H1 (cell line): ENCODE measurements at regions not wholly inside any gene's neighbourhood (a gene's known extent, or its start where the extent isn't known, plus 50 kb on each side); places are given as distances from the start of the nearest gene placed in this dataset.

Experiments used
- CTCF ChIA-PET: fragments of 300-600 bp; sonication (Branson Sonifier 250); formaldehyde crosslinking; loops from one replicate; lab custom pipeline; 2021; ENCODE audit not compliant: partially characterized antibody; lab: Charles Lee
- POLR2A ChIA-PET: fragments of 300-600 bp; sonication (Branson Sonifier 250); formaldehyde crosslinking; loops from one replicate; lab custom pipeline; 2021; ENCODE audit warnings: inconsistent platforms; ENCODE audit not compliant: partially characterized antibody; lab: Charles Lee
- DNase-seq, 2 experiments: peaks; one replicate each; pipeline versions ENCODE4 v3.0.0 to v3.0.0-alpha.2; 2010 to 2022; ENCODE audit warnings: low spot score in 2 of 2, low read depth in 1 of 2, mixed read lengths in 1 of 2
- FAIRE-seq: peaks from 2 replicates; lab custom pipeline; 2011; peaks lifted over from hg19 to GRCh38; lab: Jason Lieb, UNC
- H2AFZ ChIP-seq: 2 replicates; pipeline ENCODE4 v1.8.1; 2012; ENCODE audit warnings: low read length, inconsistent platforms
- H2AK5ac ChIP-seq: 2 replicates; pipeline ENCODE4 v1.6.1; 2013; ENCODE audit warnings: low read depth, low read length
- H2BK120ac ChIP-seq: replicated peaks from 2 replicates; pipeline ENCODE3; 2013; ENCODE audit warnings: low read depth, low read length, inconsistent platforms
- H2BK12ac ChIP-seq: 2 replicates; pipeline ENCODE4 v1.6.1; 2013; ENCODE audit warnings: low read depth, low read length
- H2BK15ac ChIP-seq: 2 replicates; pipeline ENCODE4 v1.6.1; 2013; ENCODE audit warnings: low read length
- H2BK20ac ChIP-seq: 2 replicates; pipeline ENCODE4 v1.6.1; 2013; ENCODE audit warnings: low read length
- H2BK5ac ChIP-seq: 2 replicates; pipeline ENCODE4 v1.6.1; 2013; ENCODE audit warnings: low read depth, low read length
- H3K14ac ChIP-seq: 2 replicates; pipeline ENCODE4 v1.6.1; 2013; ENCODE audit warnings: inconsistent platforms; ENCODE audit not compliant: insufficient read length
- H3K18ac ChIP-seq: 2 replicates; pipeline ENCODE4 v1.6.1; 2013; ENCODE audit warnings: low read length; ENCODE audit errors: extremely low read depth
- H3K23ac ChIP-seq: 2 replicates; pipeline ENCODE4 v1.6.1; 2013; ENCODE audit warnings: inconsistent platforms; ENCODE audit not compliant: insufficient read length
- H3K23me2 ChIP-seq: 2 replicates; pipeline ENCODE4 v1.6.1; 2013; ENCODE audit warnings: low read depth, low read length
- H3K27ac ChIP-seq: 2 replicates; pipeline ENCODE4 v1.6.1; 2011; ENCODE audit warnings: low read depth, low read length, inconsistent platforms
- H3K27me3 ChIP-seq, 4 experiments: replicated peaks in 1 of 4; 1 replicate in 1 of 4; 2 replicates in 3 of 4; pipeline versions ENCODE4 v1.6.1 to v1.8.1; 2011 to 2013; ENCODE audit warnings: low read length in 3 of 4, mild to moderate bottlenecking in 3 of 4, inconsistent platforms in 2 of 4, mixed read lengths in 2 of 4, moderate library complexity in 1 of 4; ENCODE audit not compliant: control insufficient read depth in 3 of 4, insufficient read depth in 3 of 4; ENCODE audit errors: extremely low read depth in 1 of 4
- H3K36me3 ChIP-seq, 4 experiments: 2 replicates each; pipeline versions ENCODE4 v1.6.1 to v1.8.1; 2011 to 2013; ENCODE audit warnings: mild to moderate bottlenecking in 4 of 4, low read length in 3 of 4, moderate library complexity in 2 of 4, control low read depth in 1 of 4, inconsistent platforms in 1 of 4; ENCODE audit not compliant: insufficient read depth in 4 of 4, control insufficient read depth in 2 of 4
- H3K4ac ChIP-seq: replicated peaks from 2 replicates; pipeline ENCODE3; 2013; ENCODE audit warnings: low read length, low read depth, mixed read lengths, inconsistent platforms; ENCODE audit not compliant: insufficient read length
- H3K4me1 ChIP-seq, 4 experiments: replicated peaks in 1 of 4; 1 replicate in 1 of 4; 2 replicates in 3 of 4; pipeline versions ENCODE4 v1.6.1 to v1.8.1; 2011 to 2013; ENCODE audit warnings: low read length in 3 of 4, inconsistent platforms in 2 of 4, mixed read lengths in 1 of 4; ENCODE audit not compliant: insufficient read depth in 4 of 4, control insufficient read depth in 3 of 4
- H3K4me2 ChIP-seq, 2 experiments: 2 replicates each; pipeline versions ENCODE4 v1.6.1 to v1.8.1; 2011 to 2013; ENCODE audit warnings: low read depth in 2 of 2, low read length in 2 of 2, control low read depth in 1 of 2, inconsistent platforms in 1 of 2, mild to moderate bottlenecking in 1 of 2; ENCODE audit not compliant: insufficient read depth in 1 of 2
- H3K4me3 ChIP-seq, 4 experiments: fragments of 200-600, 300-600 bp in 1 of 4; sonication (generic), shearing (Covaris generic), sonication (Bioruptor Twin) in 1 of 4; 2 replicates each; pipeline versions ENCODE4 v1.5.1 to v1.8.1; 2011 to 2016; ENCODE audit warnings: low read length in 4 of 4, low read depth in 3 of 4, control low read depth in 2 of 4, inconsistent platforms in 2 of 4, mild to moderate bottlenecking in 2 of 4, mixed read lengths in 1 of 4, moderate library complexity in 1 of 4; ENCODE audit not compliant: insufficient read depth in 2 of 4; ENCODE audit errors: extremely low read depth in 1 of 4
- H3K56ac ChIP-seq: replicated peaks from 2 replicates; pipeline ENCODE3; 2013; ENCODE audit warnings: low read depth, mild to moderate bottlenecking, mixed read lengths, low read length, inconsistent platforms; ENCODE audit not compliant: insufficient read length
- H3K79me1 ChIP-seq: 2 replicates; pipeline ENCODE4 v1.6.1; 2013; ENCODE audit warnings: low read depth, low read length, control low read depth
- H3K79me2 ChIP-seq, 2 experiments: 2 replicates each; pipeline versions ENCODE4 v1.6.1 to v1.8.1; 2012 to 2013; ENCODE audit warnings: low read length in 2 of 2, mild to moderate bottlenecking in 2 of 2, inconsistent platforms in 1 of 2; ENCODE audit not compliant: insufficient read depth in 2 of 2, control insufficient read depth in 1 of 2
- H3K9ac ChIP-seq, 4 experiments: replicated peaks in 1 of 4; 1 replicate in 1 of 4; 2 replicates in 3 of 4; pipeline versions ENCODE4 v1.6.1 to v1.8.1; 2011 to 2013; ENCODE audit warnings: low read depth in 3 of 4, low read length in 3 of 4, control low read depth in 2 of 4, mild to moderate bottlenecking in 2 of 4, moderate library complexity in 2 of 4, inconsistent platforms in 1 of 4; ENCODE audit errors: extremely low read depth in 1 of 4
- H3K9me3 ChIP-seq, 2 experiments: 2 replicates each; pipeline versions ENCODE4 v1.6.1 to v1.8.1; 2012 to 2013; ENCODE audit warnings: mild to moderate bottlenecking in 2 of 2, moderate library complexity in 2 of 2, control low read depth in 1 of 2, inconsistent platforms in 1 of 2, low read depth in 1 of 2, low read length in 1 of 2, mixed read lengths in 1 of 2; ENCODE audit not compliant: insufficient read depth in 2 of 2
- H4K20me1 ChIP-seq, 2 experiments: replicated peaks in 1 of 2; 2 replicates each; pipeline versions ENCODE3 to v1.8.1; 2011 to 2013; ENCODE audit warnings: inconsistent platforms in 2 of 2, low read length in 2 of 2, mild to moderate bottlenecking in 1 of 2; ENCODE audit not compliant: insufficient read depth in 2 of 2, control insufficient read depth in 1 of 2
- H4K5ac ChIP-seq: 2 replicates; pipeline ENCODE4 v1.6.1; 2013; ENCODE audit warnings: low read length, low read depth, mixed read lengths, inconsistent platforms; ENCODE audit not compliant: insufficient read length
- H4K8ac ChIP-seq: 2 replicates; pipeline ENCODE4 v1.8.0; 2013; ENCODE audit warnings: mild to moderate bottlenecking, moderate library complexity, low read length, inconsistent platforms; ENCODE audit not compliant: insufficient read depth; ENCODE audit errors: extremely low read depth
- H4K91ac ChIP-seq: replicated peaks from 2 replicates; pipeline ENCODE3; 2013; ENCODE audit warnings: low read length, mixed read lengths, inconsistent platforms; ENCODE audit not compliant: insufficient read length
- CBX5 ChIP-seq: fragments of 300-800, 300-1000 bp; sonication (generic); IDR thresholded peaks from 2 replicates; pipeline ENCODE4 v1.7.1; 2016; ENCODE audit warnings: antibody characterized with exemption, low read length, low read depth
- CBX8 ChIP-seq: fragments of 300-800, 300-1000 bp; sonication (generic); IDR thresholded peaks from 2 replicates; pipeline ENCODE4 v1.7.1; 2016; ENCODE audit warnings: low read depth, low read length, borderline replicate concordance
- CHD1 ChIP-seq: IDR thresholded peaks from 2 replicates; pipeline ENCODE4 v1.6.1; 2012; ENCODE audit warnings: low read depth, low read length, improper control_type of control experiment
- CTBP2 ChIP-seq: IDR thresholded peaks from 2 replicates; pipeline ENCODE4 v1.7.0; 2011; ENCODE audit warnings: borderline replicate concordance, mild to moderate bottlenecking, moderate library complexity, mixed read lengths, low read length; ENCODE audit not compliant: insufficient read depth, insufficient read length
- EZH2 ChIP-seq: fragments of 200-600 bp; sonication (generic); IDR thresholded peaks from 2 replicates; pipeline ENCODE4 v1.7.1; 2012; ENCODE audit warnings: low read depth, mild to moderate bottlenecking, moderate library complexity, low read length, inconsistent platforms; ENCODE audit not compliant: severe bottlenecking
- HDAC6 ChIP-seq: IDR thresholded peaks from one replicate; pipeline ENCODE4 v1.7.1; 2012; ENCODE audit warnings: low read depth, mild to moderate bottlenecking, inconsistent platforms, low read length, moderate library complexity
- KDM1A ChIP-seq: fragments of 200-600, 300-600 bp; sonication (generic); IDR thresholded peaks from 2 replicates; pipeline ENCODE4 v1.7.1; 2016; ENCODE audit warnings: mild to moderate bottlenecking, low read length, borderline replicate concordance
- RNF2 ChIP-seq: fragments of 200-900, 300-1000 bp; sonication (generic); IDR thresholded peaks from 2 replicates; pipeline ENCODE4 v1.7.1; 2016; ENCODE audit warnings: borderline replicate concordance, low read depth, mild to moderate bottlenecking, antibody characterized with exemption, low read length; ENCODE audit not compliant: poor library complexity, severe bottlenecking; ENCODE audit errors: missing control alignments
- SP2 ChIP-seq: IDR thresholded peaks from 2 replicates; pipeline ENCODE4 v1.6.1; 2012; ENCODE audit warnings: mild to moderate bottlenecking, low read length, inconsistent platforms
- SRF ChIP-seq: IDR thresholded peaks from 2 replicates; pipeline ENCODE4 v1.6.1; 2011; ENCODE audit warnings: mild to moderate bottlenecking, low read depth, low read length, moderate library complexity
- TAF7 ChIP-seq: optimal IDR thresholded peaks from 2 replicates; pipeline ENCODE3; 2011; ENCODE audit warnings: low read depth, mild to moderate bottlenecking, inconsistent platforms, low read length, moderate library complexity, borderline replicate concordance
- WGBS, 2 experiments: shearing (Covaris generic) in 1 of 2; methylation state at CpG; one replicate each; pipeline versions ENCODE4 v1.1.6 to v1.1.7; 2013 to 2015; ENCODE audit warnings: low lambda C conversion rate in 2 of 2, mixed read lengths in 2 of 2, inconsistent platforms in 1 of 2, low coverage in 1 of 2, missing lambda C conversion rate in 1 of 2; ENCODE audit not compliant: insufficient replicate concordance in 2 of 2, insufficient coverage in 1 of 2, insufficient read length in 1 of 2; ENCODE audit errors: extremely low coverage in 1 of 2, missing lambda C conversion rate in 1 of 2; 5-methylcytosine and 5-hydroxymethylcytosine counted together
- TF ChIP-seq, protein P1 (sequence below): IDR thresholded peaks from 2 replicates; pipeline ENCODE4 v1.6.1; 2012; ENCODE audit warnings: low read length, inconsistent platforms

GRCh38 chr12:75954749-75955148 lies 76.8 kb downstream of the PHLDA1 start:
- ChIA-PET POLR2A (interaction anchor here (1.4 to 1.7 kb wide), 2 partner anchors 11 to 82 kb away, joined by 3 to 4 read pairs; no protein-coding TSS in a partner anchor), CTCF (interaction anchor here (1.6 kb wide), 1 partner anchor 73 kb away, joined by 3 read pairs; no protein-coding TSS in a partner anchor)
- Histone ChIP-seq H3K9me3 (no peaks in the 10 kb centered on the region), H3K56ac (no peak overlapping the region), H2AFZ (no peak overlapping the region), H3K36me3 (no peaks in the 10 kb centered on the region), H3K4me3 (no peak overlapping the region), H3K23ac (no peak overlapping the region), H3K4me1 (peaks cover 0 to 15% (median 9%) of the 10 kb centered on the region in 4 experiments; a peak in 4 of 7 replicates), H4K20me1 (no peaks in the 10 kb centered on the region), H3K4me2 (no peak overlapping the region), H4K8ac (no peak overlapping the region), H3K4ac (no peak overlapping the region), H2BK15ac (no peak overlapping the region), H2BK5ac (no peak overlapping the region), H3K79me1 (no peaks in the 10 kb centered on the region), H3K18ac (no peak overlapping the region), H2BK20ac (no peak overlapping the region), H3K14ac (no peak overlapping the region), H3K23me2 (no peaks in the 10 kb centered on the region), H3K9ac (no peak overlapping the region), H2BK120ac (no peak overlapping the region), H2BK12ac (no peak overlapping the region), H4K91ac (no peak overlapping the region), H3K27ac (no peak overlapping the region), H2AK5ac (no peak overlapping the region), H3K27me3 (no peaks in the 10 kb centered on the region), H3K79me2 (no peaks in the 10 kb centered on the region), H4K5ac (no peak overlapping the region)
- 79% methylated on average over 2 of the region's 2 CpGs; no CpG with 5 or more reads in 1 of the 2 experiments for WGBS, 2 experiments
- DNase-seq (no peak), FAIRE-seq (no peak)
- TF ChIP-seq CHD1 (no peak), HDAC6 (no peak), TAF7 (no peak), EZH2 (no peak), SP2 (no peak), SRF (no peak), CBX8 (no peak), RNF2 (no peak), CTBP2 (no peak), KDM1A (no peak), CBX5 (no peak)
- TF ChIP-seq, protein P1, sequence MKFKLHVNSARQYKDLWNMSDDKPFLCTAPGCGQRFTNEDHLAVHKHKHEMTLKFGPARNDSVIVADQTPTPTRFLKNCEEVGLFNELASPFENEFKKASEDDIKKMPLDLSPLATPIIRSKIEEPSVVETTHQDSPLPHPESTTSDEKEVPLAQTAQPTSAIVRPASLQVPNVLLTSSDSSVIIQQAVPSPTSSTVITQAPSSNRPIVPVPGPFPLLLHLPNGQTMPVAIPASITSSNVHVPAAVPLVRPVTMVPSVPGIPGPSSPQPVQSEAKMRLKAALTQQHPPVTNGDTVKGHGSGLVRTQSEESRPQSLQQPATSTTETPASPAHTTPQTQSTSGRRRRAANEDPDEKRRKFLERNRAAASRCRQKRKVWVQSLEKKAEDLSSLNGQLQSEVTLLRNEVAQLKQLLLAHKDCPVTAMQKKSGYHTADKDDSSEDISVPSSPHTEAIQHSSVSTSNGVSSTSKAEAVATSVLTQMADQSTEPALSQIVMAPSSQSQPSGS, result no peak
